ENCODE measurements at regions not wholly inside any gene's neighbourhood (a gene's known extent, or its start where the extent isn't known, plus 50 kb on each side); places are given as distances from the start of the nearest gene placed in this dataset.

GRCh38 chr5:136820848-136821247 is 455.5 kb upstream of the TRPC7 start:
- Histone ChIP-seq H3K4me2 (ENCODE audit: low read length) (no peak overlapping the region), H3K27me3 (ENCODE audit: insufficient read depth, low read depth, low read length) (no peaks in the 10 kb centered on the region), H3K36me3 (ENCODE audit: insufficient read depth, low read length) (no peaks in the 10 kb centered on the region), H4K20me1 (ENCODE audit: insufficient read depth) (no peaks in the 10 kb centered on the region), H3K79me2 (replicated peaks; ENCODE audit: insufficient read depth, low read length) (no peaks in the 10 kb centered on the region), H3F3A (ENCODE audit: insufficient read depth, low read length, poor library complexity, severe bottlenecking) (no peaks in the 10 kb centered on the region), H3K9me2 (ENCODE audit: insufficient read depth, low read length) (no peaks in the 10 kb centered on the region), H3K9me3 (ENCODE audit: low read length) (no peaks in the 10 kb centered on the region), H2AFZ (ENCODE audit: low read depth, low read length) (no peak overlapping the region), H3K4me3 (ENCODE audit: low read length) (no peak overlapping the region), H3K27ac (ENCODE audit: low read length) (no peak overlapping the region), H3K9ac (ENCODE audit: low read length) (no peak overlapping the region)
- TF ChIP-seq TAF1 (IDR thresholded peaks at IDR 0.05; ENCODE audit: low read depth) (no peak), POLR2AphosphoS5 (IDR thresholded peaks at IDR 0.05) (no peak), RAD21 (conservative IDR thresholded peaks at IDR 0.05) (no peak), MXI1 (conservative IDR thresholded peaks at IDR 0.05; ENCODE audit: poor library complexity, severe bottlenecking) (no peak), SMC3 (conservative IDR thresholded peaks at IDR 0.05; ENCODE audit: poor library complexity) (no peak), EP300 (conservative IDR thresholded peaks at IDR 0.05; ENCODE audit: poor library complexity, severe bottlenecking) (no peak), CTCF (IDR thresholded peaks at IDR 0.05; ENCODE audit: poor library complexity, severe bottlenecking) (no peak), REST (IDR thresholded peaks at IDR 0.05; ENCODE audit: borderline replicate concordance) (no peak), EZH2 (IDR thresholded peaks at IDR 0.05; ENCODE audit: borderline replicate concordance, insufficient read depth, low read length, poor library complexity, severe bottlenecking) (no peak)

GRCh38 chr5:136819526-136820302 is 454.4 kb upstream of the TRPC7 start:
- Histone ChIP-seq H3K27ac (ENCODE audit: low read length) (no peak overlapping the region), H3K4me3 (ENCODE audit: low read length) (no peak overlapping the region), H3K9me2 (ENCODE audit: insufficient read depth, low read length) (no peaks in the 10 kb centered on the region), H3K9me3 (ENCODE audit: low read length) (no peaks in the 10 kb centered on the region), H3K4me2 (ENCODE audit: low read length) (no peak overlapping the region), H2AFZ (ENCODE audit: low read depth, low read length) (no peak overlapping the region), H3F3A (ENCODE audit: insufficient read depth, low read length, poor library complexity, severe bottlenecking) (no peaks in the 10 kb centered on the region), H4K20me1 (ENCODE audit: insufficient read depth) (no peaks in the 10 kb centered on the region), H3K27me3 (ENCODE audit: insufficient read depth, low read depth, low read length) (no peaks in the 10 kb centered on the region), H3K9ac (ENCODE audit: low read length) (no peak overlapping the region), H3K79me2 (replicated peaks; ENCODE audit: insufficient read depth, low read length) (no peaks in the 10 kb centered on the region), H3K36me3 (ENCODE audit: insufficient read depth, low read length) (no peaks in the 10 kb centered on the region)
- no peak for TF ChIP-seq SMC3 (conservative IDR thresholded peaks at IDR 0.05; ENCODE audit: poor library complexity)
- no peak for TF ChIP-seq EP300 (conservative IDR thresholded peaks at IDR 0.05; ENCODE audit: poor library complexity, severe bottlenecking)
- no peak for TF ChIP-seq RAD21 (conservative IDR thresholded peaks at IDR 0.05)
- no peak for TF ChIP-seq TAF1 (IDR thresholded peaks at IDR 0.05; ENCODE audit: low read depth)
- no peak for TF ChIP-seq REST (IDR thresholded peaks at IDR 0.05; ENCODE audit: borderline replicate concordance)
- no peak for TF ChIP-seq EZH2 (IDR thresholded peaks at IDR 0.05; ENCODE audit: borderline replicate concordance, insufficient read depth, low read length, poor library complexity, severe bottlenecking)
- TF ChIP-seq MXI1 (conservative IDR thresholded peaks at IDR 0.05; ENCODE audit: poor library complexity, severe bottlenecking), result no peak
- TF ChIP-seq POLR2AphosphoS5 (IDR thresholded peaks at IDR 0.05), result no peak
- no peak for TF ChIP-seq CTCF (IDR thresholded peaks at IDR 0.05; ENCODE audit: poor library complexity, severe bottlenecking)

Measured in neural cell (in vitro differentiated cells).